Activated naive CD4-positive, alpha-beta T cell treated with anti-CD3 and anti-CD28 coated beads, Interleukin-2, amount 10 ng/mL, durations not matched to agents 7 days and 5 days (primary cell): ENCODE measurements at regions not wholly inside any gene's neighbourhood (a gene's known extent, or its start where the extent isn't known, plus 50 kb on each side); places are given as distances from the start of the nearest gene placed in this dataset.
"Not testable (repeated sequence)": the region's sequence is repeated elsewhere in the genome, so short reads cannot be mapped to it uniquely, and the experiment has no call there.

ENCODE experiments used
- CTCF ChIA-PET: fragments of 350-600 bp; sonication (Branson Sonifier 250); formaldehyde crosslinking; loops from one replicate; lab custom pipeline; 2021; ENCODE audit warnings: antibody characterized with exemption; lab: Charles Lee
- DNase-seq: peaks from one replicate; pipeline ENCODE4 v3.0.0-alpha.2; 2020
- H3K27ac Mint-ChIP-seq: one replicate; pipeline ENCODE4 v1.8.0; 2021; ENCODE audit warnings: mild to moderate bottlenecking, moderate library complexity, mixed read lengths
- H3K27me3 Mint-ChIP-seq: one replicate; pipeline ENCODE4 v1.8.0; 2021; ENCODE audit warnings: mild to moderate bottlenecking, mixed read lengths
- H3K36me3 Mint-ChIP-seq: one replicate; pipeline ENCODE4 v1.8.0; 2021; ENCODE audit warnings: mixed read lengths
- H3K4me1 Mint-ChIP-seq: one replicate; pipeline ENCODE4 v1.8.0; 2021; ENCODE audit warnings: mixed read lengths
- H3K4me3 Mint-ChIP-seq: one replicate; pipeline ENCODE4 v1.8.0; 2021; ENCODE audit warnings: mild to moderate bottlenecking, moderate library complexity, mixed read lengths
- H3K9me3 Mint-ChIP-seq: one replicate; pipeline ENCODE4 v1.8.0; 2021; ENCODE audit warnings: mixed read lengths

DNA sequence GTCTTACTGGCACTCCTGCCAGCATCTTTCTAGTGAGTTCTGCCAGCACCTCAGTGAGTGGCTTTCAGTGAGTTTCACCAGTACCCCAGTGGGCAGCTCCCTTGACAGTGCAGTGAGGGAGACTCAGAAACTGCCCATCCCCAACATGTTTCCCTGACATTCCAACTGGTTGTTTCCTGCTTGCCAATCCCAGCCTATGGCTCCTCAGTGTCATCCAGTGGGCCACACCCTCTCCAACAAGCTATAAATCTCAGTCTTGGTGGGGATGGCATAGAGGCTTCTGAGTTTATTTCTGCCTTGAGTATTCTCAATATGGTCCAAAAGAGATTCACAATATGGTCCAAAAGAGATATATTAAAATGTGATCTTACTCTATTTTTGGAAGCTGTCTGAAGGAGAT, 461.2 kb upstream of the NR3C2 start:
- H3K27me3 Mint-ChIP-seq: no peaks in the 10 kb centered on the region
- CTCF ChIA-PET: no interaction called here
- H3K27ac Mint-ChIP-seq: no peak overlapping the region
- no peak for DNase-seq
- H3K4me1 Mint-ChIP-seq: no peaks in the 10 kb centered on the region
- peaks cover 7% of the 10 kb centered on the region for H3K9me3 Mint-ChIP-seq
- no peaks in the 10 kb centered on the region for H3K36me3 Mint-ChIP-seq
- no peak overlapping the region for H3K4me3 Mint-ChIP-seq

DNA sequence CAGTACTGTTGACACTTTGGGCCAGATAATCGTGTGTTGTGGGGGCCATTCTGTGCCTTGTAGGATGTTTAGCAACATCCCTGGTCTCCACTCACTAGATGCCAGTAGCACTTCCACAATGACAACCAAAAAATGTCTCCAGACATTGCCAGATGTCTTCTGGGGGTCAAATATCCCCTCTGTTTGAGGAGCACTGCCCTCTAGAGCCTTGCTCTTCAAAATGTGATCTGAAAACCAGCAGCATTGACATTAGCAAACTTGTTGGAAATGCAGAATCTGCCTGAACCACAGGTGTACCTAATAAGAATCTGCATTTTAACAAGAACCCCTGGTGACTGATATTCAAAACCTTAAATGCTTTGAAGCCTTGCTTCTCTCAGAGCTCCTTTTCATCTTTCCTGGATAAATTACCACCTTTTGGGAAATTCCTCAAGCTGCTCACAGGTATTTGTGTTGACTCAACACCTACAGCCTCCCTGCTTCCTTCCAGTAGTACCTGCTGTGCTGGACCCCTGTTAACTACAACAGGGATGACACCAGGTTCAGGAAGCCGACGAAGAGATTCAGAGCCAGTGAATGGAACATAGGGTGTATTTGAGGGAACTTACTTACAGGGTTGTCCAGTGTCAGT, 459.0 kb upstream of the NR3C2 start:
- Mint-ChIP-seq H3K27ac (no peak overlapping the region), H3K27me3 (no peaks in the 10 kb centered on the region), H3K36me3 (no peaks in the 10 kb centered on the region), H3K4me1 (no peaks in the 10 kb centered on the region), H3K4me3 (no peak overlapping the region), H3K9me3 (peaks cover 9% of the 10 kb centered on the region)
- CTCF ChIA-PET: no interaction called here
- DNase-seq: no peak

DNA sequence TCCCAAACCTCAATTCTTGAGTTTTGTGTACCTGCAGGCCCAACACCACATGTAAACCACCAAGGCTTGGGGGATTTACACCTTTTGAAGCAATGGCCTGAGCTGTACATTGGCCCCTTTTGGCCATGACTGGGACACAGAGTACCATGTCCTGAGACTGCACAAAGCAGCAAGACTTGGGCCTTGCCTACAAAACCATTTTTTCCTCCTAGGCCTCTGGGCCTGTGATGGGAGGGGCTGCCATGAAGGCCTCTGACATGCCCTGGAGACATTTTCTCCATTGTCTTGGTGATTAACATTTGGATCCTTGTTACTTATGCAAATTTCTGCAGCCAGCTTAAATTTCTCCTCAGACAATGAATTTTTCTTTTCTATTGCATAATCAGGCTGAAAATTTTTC, 455.9 kb upstream of the NR3C2 start:
- DNase-seq, H3K9me3 Mint-ChIP-seq, CTCF ChIA-PET: not testable (repeated sequence)

DNA sequence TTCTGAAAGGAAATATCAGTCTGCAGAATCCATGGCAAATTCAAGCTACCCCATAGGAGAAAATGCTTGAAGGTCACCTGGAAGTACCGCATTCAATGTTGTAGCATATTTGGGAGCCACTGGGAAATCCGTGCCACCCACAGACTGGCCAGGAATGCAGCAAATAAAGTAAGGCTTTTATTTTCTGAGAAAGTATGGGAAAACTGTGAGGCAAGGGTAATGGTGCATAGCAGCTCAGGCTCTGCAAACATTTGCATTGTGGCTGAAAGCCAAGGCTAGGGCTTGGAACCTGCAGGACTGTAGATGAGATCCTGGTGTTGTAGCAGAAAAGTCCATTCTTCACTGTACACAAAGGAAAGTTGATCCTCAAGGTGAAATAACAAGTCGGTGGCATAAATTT, 450.9 kb upstream of the NR3C2 start:
- Mint-ChIP-seq H3K36me3 (no peaks in the 10 kb centered on the region), H3K9me3 (peaks cover 2% of the 10 kb centered on the region), H3K27ac (no peak overlapping the region), H3K27me3 (no peaks in the 10 kb centered on the region), H3K4me1 (no peaks in the 10 kb centered on the region), H3K4me3 (no peak overlapping the region)
- no peak for DNase-seq
- CTCF ChIA-PET: no interaction called here

More for the DNA sequence above, 455.9 kb upstream of the NR3C2 start:
- H3K36me3 Mint-ChIP-seq, H3K4me3 Mint-ChIP-seq, H3K27me3 Mint-ChIP-seq, H3K4me1 Mint-ChIP-seq, H3K27ac Mint-ChIP-seq: not testable (repeated sequence)

DNA sequence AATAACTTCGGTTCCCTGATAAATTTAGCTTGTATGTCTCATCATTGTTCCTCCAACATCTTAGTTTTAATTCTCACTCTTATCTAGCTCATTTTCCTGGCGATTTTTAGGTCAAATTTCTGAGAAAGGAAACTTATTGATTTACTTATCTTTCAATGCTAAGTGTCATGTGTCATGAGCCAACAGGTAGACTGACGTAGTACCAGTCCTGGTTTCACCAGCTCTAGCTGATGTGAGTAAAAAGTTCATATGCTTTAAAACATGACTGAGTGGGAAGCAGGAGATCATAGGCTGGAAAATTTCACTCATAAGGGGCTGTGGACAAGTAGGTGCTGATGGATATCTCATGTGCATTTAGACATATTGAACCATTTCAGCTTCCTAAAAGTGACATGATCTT, 441.7 kb upstream of the NR3C2 start:
- Mint-ChIP-seq H3K36me3 (no peaks in the 10 kb centered on the region), H3K27ac (no peak overlapping the region), H3K27me3 (no peaks in the 10 kb centered on the region), H3K9me3 (no peaks in the 10 kb centered on the region), H3K4me1 (no peaks in the 10 kb centered on the region), H3K4me3 (no peak overlapping the region)
- CTCF ChIA-PET: no interaction called here
- DNase-seq: no peak

DNA sequence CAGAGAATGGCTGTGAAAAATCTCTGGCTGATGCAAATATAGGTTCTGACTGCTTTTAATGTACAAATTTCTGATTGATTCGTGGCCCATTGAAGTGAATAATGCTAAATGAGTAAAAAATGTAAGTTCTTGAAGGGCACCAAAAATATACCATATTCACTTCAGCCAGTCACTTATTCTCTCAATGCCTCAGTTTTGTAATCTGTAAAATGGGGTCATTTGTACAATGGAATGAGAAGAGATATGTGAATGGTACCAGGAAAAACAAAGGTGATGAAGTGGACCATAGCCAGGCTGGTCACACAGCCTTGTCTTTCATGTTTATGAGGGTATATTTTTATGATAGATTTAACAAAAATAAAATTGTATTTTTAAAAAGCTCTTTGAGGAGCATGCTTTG, 441.2 kb upstream of the NR3C2 start:
- H3K27me3 Mint-ChIP-seq: no peaks in the 10 kb centered on the region
- H3K4me1 Mint-ChIP-seq: no peaks in the 10 kb centered on the region
- no peak for DNase-seq
- H3K9me3 Mint-ChIP-seq: no peaks in the 10 kb centered on the region
- H3K4me3 Mint-ChIP-seq: no peak overlapping the region
- no peaks in the 10 kb centered on the region for H3K36me3 Mint-ChIP-seq
- CTCF ChIA-PET: no interaction called here
- no peak overlapping the region for H3K27ac Mint-ChIP-seq

DNA sequence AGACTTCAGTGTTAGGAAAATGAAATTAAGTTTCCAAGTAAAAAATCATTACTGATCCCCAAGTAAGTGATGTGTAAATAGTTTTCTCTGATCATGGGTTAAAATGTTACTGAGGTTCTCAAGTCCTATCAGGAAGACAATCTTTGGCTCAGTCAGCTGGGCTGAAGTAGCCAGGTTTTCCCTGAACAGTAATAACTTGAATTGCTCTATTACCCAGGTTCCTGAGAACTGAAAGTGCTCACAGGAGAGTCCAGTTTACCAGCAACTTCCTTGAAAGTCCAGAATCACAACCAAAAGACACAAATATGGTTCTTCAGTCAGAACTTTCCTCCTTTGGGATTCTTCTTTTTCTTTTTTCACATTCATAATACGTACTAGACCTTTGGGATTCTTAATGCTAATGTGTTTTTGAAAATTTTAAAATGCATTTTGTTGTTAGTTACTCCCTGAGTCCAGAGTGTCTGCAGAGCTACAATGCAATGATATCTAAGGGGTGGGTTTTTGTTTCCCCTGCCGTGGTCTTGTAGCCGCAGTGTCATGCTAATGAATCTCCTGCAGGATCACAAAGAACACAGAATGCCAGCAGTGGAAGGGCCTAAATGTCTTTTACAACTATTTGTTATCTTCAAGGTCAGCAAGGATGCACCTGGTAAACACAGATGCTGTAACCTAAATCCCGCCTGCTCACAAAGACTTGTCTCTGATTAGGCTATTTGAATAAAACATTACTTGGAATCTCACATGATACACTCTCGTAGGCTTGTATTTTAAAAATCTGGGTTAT, 439.8 kb upstream of the NR3C2 start:
- Mint-ChIP-seq H3K27me3 (no peaks in the 10 kb centered on the region), H3K9me3 (no peaks in the 10 kb centered on the region), H3K36me3 (no peaks in the 10 kb centered on the region), H3K4me1 (no peaks in the 10 kb centered on the region), H3K27ac (no peak overlapping the region), H3K4me3 (no peak overlapping the region)
- CTCF ChIA-PET: no interaction called here
- DNase-seq: no peak

DNA sequence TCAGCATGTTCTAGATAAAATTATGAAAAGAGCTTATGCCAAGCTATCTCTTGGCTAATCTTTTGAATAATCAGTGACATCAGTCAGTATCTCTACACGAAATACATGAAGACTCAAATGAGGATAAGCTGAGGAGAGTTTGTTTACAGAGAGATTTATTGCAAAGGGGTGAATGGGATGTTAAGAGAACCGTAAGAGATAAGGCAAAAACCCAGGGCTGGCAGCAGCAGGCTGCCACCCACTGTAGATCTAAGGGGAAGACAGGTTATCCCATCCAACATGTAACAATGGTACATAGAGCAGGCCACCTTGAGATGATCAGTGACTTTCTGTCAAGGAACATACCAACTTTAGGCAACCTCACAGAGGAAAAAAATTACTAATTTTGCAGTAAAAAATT, 432.1 kb upstream of the NR3C2 start:
- Mint-ChIP-seq H3K4me1 (no peaks in the 10 kb centered on the region), H3K27me3 (no peaks in the 10 kb centered on the region), H3K4me3 (no peak overlapping the region), H3K36me3 (no peaks in the 10 kb centered on the region), H3K9me3 (no peaks in the 10 kb centered on the region), H3K27ac (no peak overlapping the region)
- CTCF ChIA-PET: no interaction called here
- no peak for DNase-seq

DNA sequence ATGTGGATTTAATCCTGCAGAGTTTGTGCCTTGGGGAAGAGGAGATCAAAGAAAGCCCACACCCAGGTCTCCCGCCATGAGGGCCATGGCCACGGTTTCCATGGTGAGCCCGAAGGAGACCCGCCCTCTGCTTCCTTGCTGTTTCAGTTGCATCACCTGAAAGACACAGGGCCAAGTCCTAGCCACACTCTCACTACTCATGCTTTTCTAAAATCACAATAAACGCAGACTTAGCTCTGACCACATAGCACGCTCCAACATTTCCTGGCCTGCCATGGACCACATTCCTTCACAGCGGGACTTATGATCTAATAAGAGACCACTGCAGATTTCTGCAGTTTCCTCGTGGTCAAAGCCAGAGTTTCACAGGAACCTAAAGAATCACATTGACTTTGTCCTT, 426.0 kb upstream of the NR3C2 start:
- Mint-ChIP-seq H3K4me3 (no peak overlapping the region), H3K4me1 (no peaks in the 10 kb centered on the region), H3K27me3 (no peaks in the 10 kb centered on the region), H3K36me3 (no peaks in the 10 kb centered on the region), H3K27ac (no peak overlapping the region), H3K9me3 (no peaks in the 10 kb centered on the region)
- CTCF ChIA-PET: no interaction called here
- DNase-seq: no peak

DNA sequence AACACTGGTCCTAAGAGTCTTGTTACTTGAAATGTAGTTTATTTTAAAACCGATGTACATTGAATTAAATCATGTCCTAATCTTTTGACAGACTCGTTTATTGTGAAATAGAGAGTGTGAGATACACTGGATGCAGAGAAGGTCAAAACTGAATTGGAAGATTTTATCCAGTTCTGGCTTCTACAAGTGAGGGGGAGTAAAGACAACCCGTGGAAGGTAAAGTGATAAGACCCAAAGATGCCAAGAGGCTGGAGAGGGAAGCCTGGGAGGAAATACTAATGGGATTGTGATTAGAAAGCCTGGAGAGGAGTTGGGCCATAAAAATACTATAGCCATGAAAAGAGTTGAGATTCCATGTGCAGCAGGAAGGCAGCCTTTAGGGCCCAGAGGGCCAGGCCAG, 424.5 kb upstream of the NR3C2 start:
- DNase-seq: no peak
- CTCF ChIA-PET: no interaction called here
- Mint-ChIP-seq H3K36me3 (no peaks in the 10 kb centered on the region), H3K4me3 (no peak overlapping the region), H3K27ac (no peak overlapping the region), H3K27me3 (no peaks in the 10 kb centered on the region), H3K4me1 (no peaks in the 10 kb centered on the region), H3K9me3 (no peaks in the 10 kb centered on the region)

DNA sequence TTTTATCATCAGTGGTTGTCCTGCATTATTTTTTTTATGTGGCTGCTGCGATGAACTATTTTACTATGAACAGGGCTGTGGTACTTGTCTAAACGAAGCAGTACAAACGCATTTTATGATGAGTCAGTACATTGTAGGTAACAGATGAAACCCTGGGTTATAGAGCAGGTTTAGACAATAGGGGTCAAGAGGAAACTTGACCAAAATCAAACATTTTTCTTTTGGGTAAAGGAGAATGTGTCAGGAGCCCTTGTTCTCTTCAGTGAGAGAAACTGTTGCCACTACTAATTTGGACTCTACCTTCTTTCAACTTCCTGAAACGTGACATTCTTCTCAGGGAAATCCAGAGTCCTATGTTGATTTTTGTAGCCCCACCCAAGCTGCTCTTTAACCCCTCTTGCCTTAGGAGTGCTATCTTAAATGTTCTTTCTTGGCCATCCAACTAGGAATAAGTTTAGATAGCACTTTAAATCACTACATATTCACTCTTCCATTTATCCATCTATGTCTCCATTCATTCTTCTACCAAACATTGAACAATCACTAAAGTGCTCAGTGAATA, 415.8 kb upstream of the NR3C2 start:
- H3K36me3 Mint-ChIP-seq: no peaks in the 10 kb centered on the region
- no peaks in the 10 kb centered on the region for H3K4me1 Mint-ChIP-seq
- peaks cover 2% of the 10 kb centered on the region for H3K9me3 Mint-ChIP-seq
- CTCF ChIA-PET: no interaction called here
- no peaks in the 10 kb centered on the region for H3K27me3 Mint-ChIP-seq
- H3K4me3 Mint-ChIP-seq: no peak overlapping the region
- DNase-seq: no peak
- no peak overlapping the region for H3K27ac Mint-ChIP-seq

DNA sequence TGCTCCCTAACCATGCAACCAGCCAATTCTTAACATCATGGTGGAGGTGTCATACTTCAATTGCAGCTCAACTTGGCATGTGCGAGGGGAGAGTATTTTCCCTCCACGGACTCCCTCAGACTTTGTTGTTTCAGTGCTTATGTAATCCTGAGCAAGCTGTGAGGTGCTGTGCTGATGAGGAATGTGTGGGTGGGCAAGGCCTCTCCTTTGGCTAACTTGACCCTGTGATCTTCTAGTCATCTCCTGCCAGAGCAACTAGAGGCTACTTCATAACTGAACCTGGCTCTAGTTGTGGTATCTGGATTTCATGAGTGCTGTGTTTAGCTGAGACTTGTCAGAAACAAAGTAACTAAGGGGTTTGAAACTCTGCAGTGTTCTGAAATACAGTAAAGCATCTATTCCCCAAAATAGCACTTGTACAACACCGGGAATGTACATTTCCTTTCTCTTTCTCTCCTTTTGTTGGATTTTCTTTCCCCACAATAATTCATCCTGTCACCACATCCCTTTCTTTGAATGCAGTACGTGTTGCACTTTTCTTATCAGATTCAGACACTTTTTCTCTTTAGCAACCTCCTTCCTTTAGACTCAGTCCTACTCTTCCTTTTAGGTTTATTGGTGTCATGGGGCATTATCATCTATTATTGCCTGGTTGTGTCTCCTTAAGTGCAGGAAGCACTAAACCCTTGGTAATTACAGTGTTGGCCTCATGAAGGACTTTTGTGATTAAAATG, 415.2 kb upstream of the NR3C2 start:
- Mint-ChIP-seq H3K36me3 (no peaks in the 10 kb centered on the region), H3K4me1 (no peaks in the 10 kb centered on the region), H3K9me3 (peaks cover 2% of the 10 kb centered on the region), H3K4me3 (no peak overlapping the region), H3K27ac (no peak overlapping the region), H3K27me3 (no peaks in the 10 kb centered on the region)
- CTCF ChIA-PET: no interaction called here
- DNase-seq: no peak

DNA sequence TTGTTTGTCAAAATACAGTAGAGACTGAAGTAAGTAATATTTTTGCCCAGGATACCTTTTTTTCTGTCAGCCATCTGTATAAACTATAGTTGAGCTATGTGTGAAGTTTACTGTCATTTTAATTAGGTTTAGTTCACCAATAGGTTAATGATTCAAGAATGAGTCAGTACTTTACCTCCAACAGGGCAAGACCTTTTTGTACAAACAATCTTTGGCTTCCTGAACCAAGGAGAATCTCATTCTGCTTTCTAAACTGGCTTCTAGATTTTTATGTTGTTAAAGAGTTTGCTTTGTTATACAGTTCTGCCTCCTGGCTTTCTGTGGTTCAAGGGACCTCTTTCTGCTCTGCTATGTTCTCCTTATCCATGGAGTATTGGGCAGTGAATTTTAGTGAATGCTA, 412.0 kb upstream of the NR3C2 start:
- no peak for DNase-seq
- no peaks in the 10 kb centered on the region for H3K27me3 Mint-ChIP-seq
- no peaks in the 10 kb centered on the region for H3K36me3 Mint-ChIP-seq
- H3K27ac Mint-ChIP-seq: no peak overlapping the region
- H3K4me1 Mint-ChIP-seq: no peaks in the 10 kb centered on the region
- CTCF ChIA-PET: no interaction called here
- H3K9me3 Mint-ChIP-seq: peaks cover 2% of the 10 kb centered on the region
- no peak overlapping the region for H3K4me3 Mint-ChIP-seq

DNA sequence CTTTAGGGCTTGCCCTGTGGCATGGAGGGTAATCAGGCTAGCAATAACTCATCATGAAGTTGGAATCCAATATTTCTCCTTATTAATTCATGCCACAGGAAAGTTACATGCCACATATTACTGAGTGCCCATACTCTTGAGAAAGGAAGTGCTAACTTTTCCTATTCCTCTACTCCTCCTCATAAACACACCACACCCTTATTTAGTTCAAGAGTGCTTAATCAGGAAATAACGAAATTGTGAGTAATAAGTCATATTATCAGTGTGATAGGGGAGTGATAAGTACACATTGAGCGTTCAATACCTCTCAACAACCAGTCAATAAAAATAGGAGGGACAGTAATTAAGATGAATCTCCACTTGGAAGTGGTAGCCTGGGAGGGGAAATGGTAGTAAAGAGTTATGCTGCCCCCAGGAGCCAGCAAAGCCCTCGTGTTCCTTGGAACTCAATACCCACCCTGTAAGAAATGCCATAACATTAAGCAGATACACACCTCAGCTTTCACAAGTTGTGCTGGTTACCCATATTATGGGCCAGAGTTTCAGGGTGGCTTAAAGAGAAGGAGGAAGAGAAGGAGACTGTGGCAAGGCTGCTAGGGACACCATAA, 410.0 kb upstream of the NR3C2 start:
- Mint-ChIP-seq H3K9me3 (peaks cover 2% of the 10 kb centered on the region), H3K27ac (no peak overlapping the region), H3K4me1 (no peaks in the 10 kb centered on the region)

More for the DNA sequence above, 410.0 kb upstream of the NR3C2 start:
- Mint-ChIP-seq H3K36me3 (no peaks in the 10 kb centered on the region), H3K4me3 (no peak overlapping the region), H3K27me3 (no peaks in the 10 kb centered on the region)
- CTCF ChIA-PET: no interaction called here
- no peak for DNase-seq
